GM19240 (cell line): ENCODE measurements at regions not wholly inside any gene's neighbourhood (a gene's known extent, or its start where the extent isn't known, plus 50 kb on each side); places are given as distances from the start of the nearest gene placed in this dataset.
"Not testable (repeated sequence)": the region's sequence is repeated elsewhere in the genome, so short reads cannot be mapped to it uniquely, and the experiment has no call there.

Experiments
- DNase-seq: peaks from one replicate; pipeline ENCODE4 v3.0.0; 2011; ENCODE audit warnings: low spot score; ENCODE audit not compliant: insufficient read length

DNA sequence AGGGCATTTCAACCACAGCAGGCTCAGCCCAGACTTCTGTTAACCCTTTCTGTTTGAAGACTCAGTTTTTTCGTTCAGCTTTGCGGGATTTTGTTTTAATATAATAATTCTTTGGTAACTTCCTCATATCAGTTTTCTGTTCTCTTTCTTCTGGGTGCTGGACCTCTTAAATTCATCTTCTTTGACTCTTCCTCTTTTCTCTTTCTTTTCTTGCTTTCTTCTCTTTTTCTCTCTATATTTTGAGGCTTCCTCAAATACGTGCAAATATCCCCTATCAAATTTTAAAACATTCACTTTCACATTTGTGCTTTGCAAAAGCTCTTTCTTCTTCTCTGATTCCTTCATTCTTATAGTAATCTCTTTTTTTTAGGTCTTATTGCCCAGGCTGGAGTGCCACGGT lies 136.3 kb downstream of the HS3ST3B1 start:
- DNase-seq: no peak

DNA sequence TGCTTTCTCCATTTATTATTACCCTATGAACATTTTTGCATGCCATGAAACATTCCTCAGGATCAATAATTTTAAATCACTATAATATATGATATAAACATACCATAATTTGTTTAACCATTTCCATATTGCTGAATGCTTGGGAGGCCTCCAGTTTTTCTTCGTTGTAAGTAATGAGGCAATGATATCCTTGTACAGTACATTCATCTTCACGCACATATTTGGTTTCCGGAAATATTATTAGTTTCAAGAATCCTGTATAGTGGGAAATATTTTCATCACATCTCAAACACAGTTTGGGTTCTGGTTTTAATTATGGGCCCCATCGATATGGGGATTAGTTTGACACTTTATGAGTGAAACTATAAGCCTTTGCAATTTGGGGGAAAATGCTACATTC lies 135.4 kb downstream of the HS3ST3B1 start:
- no peak for DNase-seq

DNA sequence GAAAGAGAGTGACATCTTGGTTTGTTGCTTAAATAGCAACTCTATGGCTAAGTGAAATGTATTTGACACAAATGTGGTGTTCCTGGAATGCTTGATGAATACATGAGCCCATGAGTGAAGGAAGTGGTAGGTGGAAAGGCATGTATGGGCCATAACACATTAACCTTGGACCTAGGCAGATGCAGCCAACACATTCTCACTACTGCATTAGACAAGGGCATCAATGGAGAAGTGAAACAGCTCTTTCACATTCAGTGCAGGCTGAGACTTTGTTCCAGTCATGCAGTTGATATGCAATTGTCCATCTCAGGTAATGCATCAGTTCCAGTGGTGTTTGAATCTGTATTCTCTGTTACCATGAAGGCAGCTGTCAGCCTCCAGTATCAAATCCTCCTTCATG lies 133.6 kb downstream of the HS3ST3B1 start:
- no peak for DNase-seq

DNA sequence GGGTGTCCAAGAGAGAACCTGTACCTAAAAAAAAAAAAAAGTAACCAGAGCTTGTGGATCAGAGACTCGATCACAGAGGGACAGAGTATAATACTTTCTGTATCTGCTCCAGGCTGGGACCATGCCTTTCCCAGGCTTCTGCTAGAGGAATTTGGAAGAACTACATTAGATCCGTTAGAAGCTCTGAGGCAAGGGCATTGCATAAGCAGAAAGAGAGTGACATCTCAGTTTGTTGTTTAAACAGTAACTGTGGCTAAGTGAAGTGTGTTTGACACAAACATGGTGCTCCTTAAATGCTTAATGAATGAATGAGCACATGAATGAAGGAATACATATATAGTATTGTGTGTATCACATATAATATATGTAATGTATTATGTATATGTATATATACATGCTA lies 131.2 kb downstream of the HS3ST3B1 start:
- DNase-seq: no peak

DNA sequence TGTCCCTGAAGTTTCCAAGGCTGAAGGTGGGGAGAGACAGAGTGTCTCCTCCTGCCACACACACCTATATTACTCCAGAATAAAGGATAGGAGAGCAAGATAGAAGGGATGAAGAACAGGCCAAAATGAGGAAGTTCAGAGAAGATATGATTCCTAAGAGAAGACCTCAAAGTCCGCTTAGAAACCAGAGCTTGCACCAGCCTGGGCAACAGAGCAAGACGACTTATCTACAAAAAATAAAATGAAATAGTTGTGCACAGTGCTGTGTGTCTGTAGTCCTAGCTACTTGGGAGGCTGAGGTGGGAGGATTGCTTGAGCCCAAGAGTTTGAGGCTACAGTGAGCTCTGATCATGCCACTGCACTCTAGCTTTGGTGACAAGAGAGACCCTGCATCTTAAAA lies 128.2 kb downstream of the HS3ST3B1 start:
- no peak for DNase-seq

DNA sequence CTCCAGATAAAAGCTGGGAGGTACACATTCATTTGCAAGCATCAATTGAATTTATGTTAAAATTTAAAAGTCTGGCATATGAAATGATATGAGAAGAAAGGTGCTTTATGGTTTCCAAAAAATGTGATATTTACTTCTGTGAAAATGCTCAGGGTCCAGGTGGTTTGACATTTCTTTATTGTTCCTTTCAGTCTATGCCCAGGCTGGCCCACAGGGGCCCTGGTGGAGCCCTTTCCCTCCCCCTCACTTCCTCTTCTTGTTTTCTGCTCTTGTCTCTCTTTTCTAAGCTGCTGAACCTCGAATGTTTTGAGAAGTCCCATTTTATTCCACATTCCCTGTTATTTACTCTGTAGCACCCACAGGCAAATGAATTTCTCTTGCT lies 127.8 kb downstream of the HS3ST3B1 start:
- DNase-seq: no peak

DNA sequence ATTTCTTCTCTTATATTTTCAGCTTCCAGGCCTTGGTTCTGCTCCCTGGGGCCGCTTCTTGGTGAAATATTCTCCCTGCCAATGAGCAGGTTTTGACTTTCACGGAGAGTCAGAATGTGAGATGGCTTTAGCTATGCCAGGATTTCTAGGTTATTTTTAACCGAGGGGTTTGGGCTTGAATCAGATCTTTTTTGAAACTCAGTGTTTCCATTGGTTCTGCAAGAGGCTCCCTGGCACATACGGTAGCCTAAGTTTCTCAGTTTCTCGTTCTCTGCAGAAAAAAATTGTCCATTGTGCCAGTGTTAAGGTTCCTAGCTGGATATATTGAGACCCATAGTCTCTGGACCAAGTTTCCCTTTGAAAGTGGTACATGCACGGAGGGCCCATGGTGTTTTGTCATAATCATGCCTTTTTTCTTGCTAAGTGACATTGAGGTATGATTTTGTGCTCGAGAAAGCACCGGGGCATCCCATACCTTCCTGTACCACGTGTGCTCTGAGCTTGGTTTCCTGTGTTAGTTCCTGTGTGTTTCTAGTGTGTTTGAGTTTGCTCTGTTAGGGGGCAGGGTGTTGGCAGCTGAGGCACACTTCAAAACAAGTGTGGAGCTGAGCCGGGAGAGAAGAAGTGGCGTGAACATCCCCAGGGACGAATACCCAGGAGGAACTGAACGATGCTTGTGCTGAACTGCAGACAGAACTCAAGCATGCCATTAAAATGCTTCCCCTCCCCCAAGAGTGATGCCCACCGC lies 127.2 kb downstream of the HS3ST3B1 start:
- DNase-seq: no peak

DNA sequence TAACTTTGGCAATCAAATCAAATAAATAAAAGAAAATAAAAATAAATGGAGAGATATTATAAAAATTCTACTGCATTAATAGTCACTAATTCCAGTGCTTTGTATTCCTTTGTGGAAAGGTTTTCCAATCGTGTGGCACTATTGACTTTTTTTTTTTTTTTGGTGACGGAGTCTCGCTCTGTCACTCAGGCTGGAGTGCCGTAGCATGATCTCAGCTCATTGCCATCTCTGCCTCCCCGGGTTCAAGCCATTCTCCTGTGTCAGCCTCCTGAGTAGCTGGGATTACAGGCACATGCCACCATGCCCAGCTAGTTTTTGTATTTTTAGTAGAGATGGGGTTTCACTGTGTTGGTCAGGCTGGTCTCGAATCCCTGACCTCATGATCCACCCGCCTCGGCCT lies 122.3 kb downstream of the HS3ST3B1 start:
- not testable (repeated sequence) for DNase-seq

DNA sequence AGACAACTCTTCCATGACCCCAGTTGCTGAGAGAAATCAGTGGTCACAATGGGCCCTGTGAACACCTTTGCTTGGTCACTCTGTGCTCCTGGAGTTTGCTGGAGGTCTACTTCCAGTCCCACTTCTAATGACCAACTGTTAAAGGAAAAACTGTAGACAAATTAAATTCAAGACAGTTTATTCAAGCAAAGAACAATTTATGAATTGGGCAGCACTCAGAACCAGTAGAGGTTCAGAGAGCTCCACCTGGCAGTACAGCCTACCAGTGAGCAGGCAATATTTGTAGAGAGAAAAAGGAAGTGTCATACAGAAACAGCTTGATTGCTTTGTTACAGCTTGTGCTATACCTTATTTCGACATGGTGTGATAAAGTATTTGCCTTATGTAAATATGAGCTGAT lies 116.5 kb downstream of the HS3ST3B1 start:
- no peak for DNase-seq

DNA sequence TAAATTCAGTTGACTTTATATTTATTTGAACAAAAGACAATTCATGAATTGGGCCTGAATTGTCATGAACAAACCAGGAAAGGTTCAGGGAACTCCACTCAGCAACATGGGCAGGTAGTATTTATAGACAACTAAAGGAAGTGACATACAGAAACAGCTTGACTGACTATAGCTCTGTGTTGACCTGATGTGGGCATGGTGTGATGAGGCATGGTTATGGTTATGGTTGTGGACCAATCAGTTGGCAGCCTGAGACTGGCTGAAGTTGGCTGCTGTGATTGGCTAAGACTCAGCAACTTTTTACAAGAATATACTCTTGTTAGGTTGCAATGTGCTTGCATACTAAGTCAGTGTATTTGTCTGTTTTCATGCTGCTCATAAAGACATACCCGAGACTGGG lies 108.4 kb downstream of the HS3ST3B1 start:
- DNase-seq: no peak

DNA sequence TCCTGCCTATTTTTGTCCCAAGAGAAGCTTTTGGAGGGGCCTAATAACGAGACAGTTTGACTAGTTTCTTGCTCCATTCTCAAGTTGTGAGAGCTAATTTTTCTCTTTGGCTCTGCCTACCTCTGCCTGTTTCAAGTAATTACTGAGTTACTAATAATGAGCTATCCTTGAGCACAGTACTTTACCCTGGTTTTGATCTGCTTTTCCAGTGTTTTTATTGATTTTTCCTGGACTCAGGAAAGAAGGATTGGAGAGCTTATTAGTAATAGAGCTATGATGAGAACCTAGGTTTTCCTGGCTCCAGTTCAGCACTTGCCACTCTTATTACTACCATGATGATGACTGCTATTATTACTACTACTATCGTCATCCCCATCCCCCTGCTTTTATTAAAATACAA lies 106.7 kb downstream of the HS3ST3B1 start:
- DNase-seq: no peak

DNA sequence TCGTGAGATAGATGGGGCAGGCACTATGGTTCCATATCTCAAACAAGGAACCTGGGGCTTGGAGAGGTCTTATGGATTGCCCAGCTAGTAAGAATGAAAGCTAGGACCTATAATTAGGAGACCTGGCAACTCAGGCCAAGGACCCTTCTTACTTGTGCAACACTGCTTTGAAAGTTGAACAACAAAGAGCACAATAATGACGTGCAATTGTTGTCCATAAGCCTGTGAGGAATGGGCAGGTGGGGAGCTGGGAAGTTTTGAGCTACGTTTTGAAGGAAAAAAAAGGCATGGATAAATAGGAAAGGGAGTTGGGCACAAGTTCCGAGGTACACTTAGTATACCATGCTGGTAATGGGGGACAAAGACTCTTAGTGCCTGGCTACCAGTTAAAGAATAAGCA lies 104.3 kb downstream of the HS3ST3B1 start:
- DNase-seq: no peak
